Effector CD8-positive, alpha-beta T cell (primary cell): ENCODE measurements at regions not wholly inside any gene's neighbourhood (a gene's known extent, or its start where the extent isn't known, plus 50 kb on each side); places are given as distances from the start of the nearest gene placed in this dataset.
A peak's percentile ranks its signal among the peaks of the same experiment; 100 is the strongest.

Source experiments
- DNase-seq: peaks from one replicate; lab custom pipeline; 2025; lab: John Stamatoyannopoulos, UW

- no peak for DNase-seq
Measured at GRCh38 chr3:43180027-43180426, 74.1 kb upstream of the POMGNT2 start.

DNA sequence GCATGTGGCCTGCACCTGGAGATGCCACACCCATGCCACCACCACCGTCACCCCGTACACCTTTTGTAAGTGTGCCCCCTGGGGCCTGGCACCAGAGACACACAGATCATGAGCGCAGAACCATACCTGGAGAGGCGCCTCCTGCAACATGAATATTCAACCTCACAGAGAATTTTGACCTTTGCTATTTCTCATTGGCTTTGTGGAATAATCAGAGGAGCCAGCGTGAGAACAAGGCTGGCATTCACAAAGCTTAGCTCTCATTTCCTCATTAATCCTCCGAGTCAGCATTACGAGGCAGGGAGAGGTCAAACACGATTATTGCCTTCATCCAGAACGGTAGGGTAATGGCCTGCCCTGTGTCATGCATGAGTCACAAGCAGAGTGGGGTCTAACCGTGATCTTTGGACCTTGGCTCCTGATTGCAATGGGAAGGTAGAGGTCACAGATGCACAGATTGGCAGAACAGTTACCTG, 73.0 kb upstream of the POMGNT2 start:
- DNase-seq: no peak

GRCh38 chr3:43177085-43177484, 71.2 kb upstream of the POMGNT2 start:
- no peak for DNase-seq

DNA sequence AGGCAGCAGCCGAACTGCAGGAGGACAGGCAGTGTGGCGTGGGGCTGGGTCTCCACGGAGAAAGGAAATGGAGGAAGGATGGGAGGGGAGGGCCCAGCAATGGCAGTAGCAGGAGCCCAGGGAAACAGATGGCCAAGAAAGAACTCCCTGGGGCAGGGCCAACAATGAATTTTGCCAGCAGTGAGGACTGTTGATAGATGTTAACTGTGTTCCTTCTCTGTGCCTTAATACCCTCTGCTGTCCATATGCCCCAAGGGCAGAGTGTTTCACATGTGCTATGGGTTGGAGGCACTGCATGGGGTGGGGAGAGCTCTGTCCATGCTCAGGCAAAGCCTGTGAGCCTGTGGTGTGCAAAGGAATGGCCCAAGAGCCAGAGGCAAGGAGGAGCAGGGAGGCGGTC, 70.8 kb upstream of the POMGNT2 start:
- no peak for DNase-seq

DNA sequence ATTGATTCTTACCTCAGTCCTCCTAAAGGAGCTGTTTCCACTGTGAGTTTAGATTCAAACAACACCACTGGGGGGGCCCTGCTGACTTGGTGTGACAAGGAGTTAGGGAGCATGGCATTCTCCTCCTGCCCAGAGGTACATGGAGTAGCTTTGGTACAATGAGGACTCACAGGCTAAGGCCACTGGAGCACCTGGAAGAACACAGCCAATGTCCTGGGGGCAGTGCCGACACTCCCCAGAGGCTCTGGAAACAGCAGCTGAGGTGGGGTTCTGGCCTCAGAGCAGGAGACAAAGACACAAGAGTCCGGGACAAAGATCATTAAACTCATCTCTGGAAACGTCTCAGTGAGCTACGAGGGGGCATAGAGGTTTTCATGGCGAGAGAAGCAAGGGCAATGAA, 69.7 kb upstream of the POMGNT2 start:
- no peak for DNase-seq

DNA sequence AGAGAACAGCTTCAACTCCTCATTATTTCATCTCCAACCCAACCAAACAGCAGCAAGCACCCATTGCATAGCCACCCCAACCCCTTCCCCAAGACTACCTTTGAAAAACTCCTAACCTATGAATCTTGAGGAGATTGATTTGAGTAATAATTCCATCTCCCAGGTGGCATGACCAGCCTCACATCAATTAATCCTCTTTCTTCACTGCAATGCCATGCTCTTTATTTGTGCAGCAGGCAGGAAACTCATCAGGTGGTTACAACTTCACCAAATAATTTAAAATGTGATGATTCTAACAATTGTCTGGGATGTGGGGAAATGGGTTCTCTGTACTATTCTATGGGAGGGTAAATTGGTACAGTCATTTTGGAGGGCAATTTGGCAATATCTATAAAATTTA, 68.1 kb upstream of the POMGNT2 start:
- DNase-seq: no peak

DNA sequence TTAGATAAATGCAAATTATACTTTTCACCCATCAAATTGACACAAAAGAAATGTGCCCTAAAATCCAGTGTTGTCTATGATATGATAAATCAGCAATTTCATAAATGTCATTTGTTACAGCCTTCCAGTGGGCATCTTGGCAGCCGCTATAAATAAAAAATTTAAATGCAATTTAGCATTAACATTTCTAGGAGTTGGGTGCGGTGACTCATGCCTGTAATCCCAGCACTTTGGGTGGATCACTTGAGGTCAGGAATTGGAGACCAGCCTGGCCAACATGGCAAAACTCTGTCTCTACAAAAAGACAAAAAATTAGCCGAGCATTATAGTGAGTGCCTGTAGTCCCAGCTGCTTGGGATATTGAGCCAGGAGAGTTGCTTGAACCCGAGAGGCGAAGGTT, 65.9 kb upstream of the POMGNT2 start:
- DNase-seq: no peak

DNA sequence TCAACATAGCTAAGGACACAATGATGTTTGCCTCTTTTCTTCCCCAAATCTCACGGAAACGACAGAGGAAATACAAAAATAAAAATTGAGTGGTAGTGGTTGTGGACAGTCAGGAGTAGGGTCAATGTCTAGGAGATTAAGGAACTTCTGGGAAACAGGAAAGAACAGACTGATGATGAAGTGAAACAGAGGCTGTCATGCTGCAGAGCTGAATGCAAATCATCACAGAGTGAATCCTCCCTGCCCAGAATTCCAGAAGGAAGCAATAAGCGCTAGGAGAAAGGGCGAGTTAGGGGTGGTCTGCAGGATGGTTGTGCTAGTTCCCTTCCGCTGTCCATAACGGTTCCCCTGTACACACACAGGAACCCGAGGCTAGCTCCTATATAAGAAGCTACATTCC, 64.7 kb upstream of the POMGNT2 start:
- DNase-seq: no peak

GRCh38 chr3:43169987-43170386, 64.1 kb upstream of the POMGNT2 start:
- DNase-seq: no peak

- no peak for DNase-seq
Measured at GRCh38 chr3:43166406-43166805, 60.5 kb upstream of the POMGNT2 start.

- DNase-seq: no peak
Measured at GRCh38 chr3:43165786-43166185, 59.9 kb upstream of the POMGNT2 start.

DNA sequence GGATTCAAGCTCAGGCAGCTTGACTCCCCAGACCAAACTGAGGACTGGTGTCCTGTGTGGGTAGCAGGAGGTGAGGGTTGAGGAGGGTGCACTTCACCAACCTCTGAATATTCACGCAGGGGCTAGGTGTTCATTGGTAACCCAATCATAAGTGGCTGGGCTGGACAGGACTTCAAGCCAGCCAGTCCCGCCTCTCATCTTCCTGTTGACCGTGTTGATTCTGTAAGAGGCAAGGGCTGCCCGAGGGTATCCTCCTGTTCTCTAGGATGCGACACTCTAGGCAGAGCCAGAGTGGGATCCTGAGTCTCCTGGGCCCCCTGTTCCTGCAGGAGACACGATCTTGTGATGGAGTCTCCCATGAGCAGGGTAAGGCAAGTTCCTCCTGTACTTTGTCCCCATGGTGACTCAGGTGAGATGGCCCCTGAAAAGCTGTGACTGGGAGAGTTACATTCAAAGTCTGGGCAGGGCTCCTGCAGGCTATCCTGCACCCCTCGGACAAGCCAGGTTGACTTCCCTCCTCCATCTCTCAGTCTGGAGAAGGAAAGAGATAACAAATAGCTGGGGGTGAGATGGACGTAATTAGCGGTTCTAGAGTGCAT, 58.1 kb upstream of the POMGNT2 start:
- DNase-seq: no peak

GRCh38 chr3:43162230-43163084, 56.6 kb upstream of the POMGNT2 start:
- DNase-seq: peak; percentile 16

- no peak for DNase-seq
Measured at GRCh38 chr3:43161684-43162229, 55.9 kb upstream of the POMGNT2 start.

GRCh38 chr3:43160664-43161063, 54.8 kb upstream of the POMGNT2 start:
- no peak for DNase-seq

- DNase-seq: no peak
Measured at GRCh38 chr3:43159876-43160255, 54.0 kb upstream of the POMGNT2 start.

DNA sequence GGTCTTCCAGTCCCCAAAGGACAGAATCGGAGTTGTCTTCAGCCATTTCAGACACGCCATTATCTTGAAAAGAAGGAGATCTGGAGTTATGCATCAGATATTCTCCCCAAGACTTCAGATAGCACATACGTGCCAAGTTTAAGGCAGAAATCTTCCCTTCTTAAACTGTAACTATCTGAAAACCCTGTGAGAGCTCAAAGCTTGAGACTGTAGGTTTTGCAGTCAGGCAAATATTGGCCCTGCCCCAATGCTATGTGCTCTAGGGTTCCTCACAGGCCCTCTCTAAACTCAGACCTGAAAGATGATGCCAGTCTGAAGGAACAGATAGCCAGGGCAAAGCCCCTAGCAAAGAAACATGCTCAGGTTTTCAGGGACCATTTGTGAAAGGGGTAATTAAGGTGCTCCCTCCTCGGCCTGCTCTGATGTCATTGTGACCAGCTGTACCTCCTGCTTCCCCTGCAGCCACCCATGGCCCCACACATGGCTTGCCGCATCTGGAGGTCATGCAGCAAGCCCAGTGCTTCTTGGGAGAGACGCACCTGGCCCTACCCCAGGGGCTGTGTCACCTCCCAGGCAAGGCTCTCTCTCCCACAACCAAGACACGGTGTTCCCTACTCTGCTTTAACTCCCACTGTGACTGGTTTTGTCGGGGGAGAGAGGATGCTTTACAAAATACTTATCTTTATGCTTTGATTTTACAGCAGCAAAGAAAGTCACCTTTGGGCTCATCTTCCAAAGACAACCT, 53.4 kb upstream of the POMGNT2 start:
- no peak for DNase-seq

- no peak for DNase-seq
Measured at GRCh38 chr3:43156812-43157455, 51.1 kb upstream of the POMGNT2 start.

DNA sequence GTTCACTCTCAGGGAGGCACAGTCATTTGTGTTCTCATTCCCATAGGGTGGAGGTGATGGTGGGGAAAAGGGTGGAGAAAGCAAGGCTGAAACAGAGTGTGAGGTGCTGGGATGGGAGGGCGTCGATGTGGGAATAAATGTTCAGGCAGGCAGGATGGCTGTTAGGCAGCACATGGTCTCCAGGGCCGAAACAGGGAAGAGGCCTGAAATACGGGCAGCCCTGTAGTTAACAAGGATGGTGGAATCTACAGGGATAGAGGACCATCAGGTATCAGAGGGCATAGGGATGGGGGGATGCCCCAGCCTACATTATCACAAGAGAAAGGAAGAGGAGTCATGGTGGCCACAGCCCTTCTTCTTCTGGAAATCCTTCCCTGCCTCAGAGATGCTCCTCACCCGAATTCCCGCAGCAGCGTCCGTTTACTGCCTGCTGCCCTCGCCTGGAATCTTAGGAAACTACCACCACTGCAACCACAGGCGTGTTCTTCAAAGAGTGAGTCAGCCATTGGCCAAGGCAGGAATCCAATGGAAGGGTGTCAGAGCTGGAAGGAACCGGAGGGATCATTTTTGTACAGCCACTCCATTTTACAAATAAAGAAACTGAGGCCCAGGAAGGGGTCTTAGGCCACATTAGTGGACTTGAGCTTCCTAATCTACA, 49.7 kb upstream of the POMGNT2 start:
- DNase-seq: no peak
